OCI-LY1 (cell line): ENCODE measurements at regions not wholly inside any gene's neighbourhood (a gene's known extent, or its start where the extent isn't known, plus 50 kb on each side); places are given as distances from the start of the nearest gene placed in this dataset.

Source experiments
- H2AFZ ChIP-seq: fragments of 200-600 bp; sonication (generic), shearing (Covaris generic); 2 replicates; pipeline ENCODE4 v1.6.0; 2014; ENCODE audit warnings: antibody characterized with exemption, mild to moderate bottlenecking, low read length
- H3F3A ChIP-seq: fragments of 200-600 bp; sonication (generic), shearing (Covaris generic); 2 replicates; pipeline ENCODE4 v1.6.0; 2014; ENCODE audit warnings: mild to moderate bottlenecking, antibody characterized with exemption, low read length, moderate library complexity; ENCODE audit not compliant: insufficient read depth
- H3K27ac ChIP-seq: fragments of 200-600 bp; sonication (generic); 2 replicates; pipeline ENCODE4 v1.5.1; 2014; ENCODE audit warnings: low read length, mixed run types, mild to moderate bottlenecking, low read depth; ENCODE audit not compliant: poor library complexity, severe bottlenecking
- H3K27me3 ChIP-seq: fragments of 200-600 bp; sonication (generic); 2 replicates; pipeline ENCODE4 v1.6.0; 2014; ENCODE audit warnings: antibody characterized with exemption, mild to moderate bottlenecking, low read length, moderate library complexity; ENCODE audit not compliant: insufficient read depth
- H3K36me3 ChIP-seq: fragments of 200-600 bp; sonication (generic); 2 replicates; pipeline ENCODE4 v1.6.1; 2014; ENCODE audit warnings: mild to moderate bottlenecking, antibody characterized with exemption, low read length, moderate library complexity, mixed read lengths; ENCODE audit not compliant: insufficient read depth
- H3K4me1 ChIP-seq: fragments of 200-600 bp; sonication (generic); 2 replicates; pipeline ENCODE4 v1.5.1; 2014; ENCODE audit warnings: mild to moderate bottlenecking, low read length, moderate library complexity; ENCODE audit not compliant: insufficient read depth, severe bottlenecking
- H3K4me2 ChIP-seq: fragments of 200-600 bp; sonication (generic), shearing (Covaris generic); 2 replicates; pipeline ENCODE4 v1.6.1; 2014; ENCODE audit warnings: low read length
- H3K4me3 ChIP-seq: fragments of 200-600 bp; sonication (generic); 2 replicates; pipeline ENCODE4 v1.5.1; 2014; ENCODE audit warnings: low read length, low read depth, mild to moderate bottlenecking, mixed read lengths; ENCODE audit not compliant: poor library complexity, severe bottlenecking
- H3K79me2 ChIP-seq: fragments of 200-600 bp; shearing (Covaris generic); 2 replicates; pipeline ENCODE4 v1.6.1; 2016; ENCODE audit warnings: mixed run types, low read length, mixed read lengths; ENCODE audit not compliant: insufficient read depth
- H3K9ac ChIP-seq: fragments of 200-600 bp; sonication (generic), shearing (Covaris generic); 2 replicates; pipeline ENCODE4 v1.6.1; 2014; ENCODE audit warnings: mild to moderate bottlenecking, low read length, mixed read lengths
- H3K9me2 ChIP-seq: fragments of 200-600 bp; sonication (generic), shearing (Covaris generic); 2 replicates; pipeline ENCODE4 v1.6.1; 2014; ENCODE audit warnings: low read depth, mild to moderate bottlenecking, low read length, mixed read lengths
- H3K9me3 ChIP-seq: fragments of 200-600 bp; shearing (Covaris generic); 2 replicates; pipeline ENCODE4 v1.6.1; 2014; ENCODE audit warnings: low read length, mixed read lengths
- H4K20me1 ChIP-seq: fragments of 200-600 bp; sonication (generic), shearing (Covaris generic); 2 replicates; pipeline ENCODE4 v1.6.0; 2016; ENCODE audit warnings: mild to moderate bottlenecking, low read length; ENCODE audit not compliant: insufficient read depth
- CTCF ChIP-seq: fragments of 200-600 bp; sonication (generic), shearing (Covaris generic); IDR thresholded peaks from 2 replicates; pipeline ENCODE4 v1.5.1; 2017; ENCODE audit warnings: mild to moderate bottlenecking, antibody characterized with exemption, low read length, moderate library complexity, mixed read lengths
- EZH2 ChIP-seq: fragments of 200-600 bp; sonication (generic), shearing (Covaris generic); IDR thresholded peaks from 2 replicates; pipeline ENCODE4 v1.8.0; 2017; ENCODE audit warnings: borderline replicate concordance, mixed run types, mild to moderate bottlenecking, antibody characterized with exemption, low read length, moderate library complexity, mixed read lengths

GRCh38 chr3:153722157-153722556, 399.0 kb upstream of the ARHGEF26 start:
- Histone ChIP-seq H3K9ac (no peak overlapping the region), H3K4me1 (no peaks in the 10 kb centered on the region), H3K4me3 (no peak overlapping the region), H3K27me3 (no peaks in the 10 kb centered on the region), H3F3A (no peaks in the 10 kb centered on the region), H2AFZ (no peak overlapping the region), H3K9me2 (no peaks in the 10 kb centered on the region), H3K9me3 (no peaks in the 10 kb centered on the region), H3K36me3 (no peaks in the 10 kb centered on the region), H3K4me2 (no peak overlapping the region), H4K20me1 (no peaks in the 10 kb centered on the region), H3K27ac (no peak overlapping the region), H3K79me2 (no peaks in the 10 kb centered on the region)
- no peak for TF ChIP-seq CTCF
- no peak for TF ChIP-seq EZH2

- Histone ChIP-seq H3K36me3 (no peaks in the 10 kb centered on the region), H3F3A (no peaks in the 10 kb centered on the region), H2AFZ (no peak overlapping the region), H3K27me3 (no peaks in the 10 kb centered on the region), H3K4me2 (no peak overlapping the region), H3K9me2 (no peaks in the 10 kb centered on the region), H3K9me3 (no peaks in the 10 kb centered on the region), H4K20me1 (no peaks in the 10 kb centered on the region), H3K27ac (no peak overlapping the region), H3K4me3 (no peak overlapping the region), H3K9ac (no peak overlapping the region), H3K79me2 (no peaks in the 10 kb centered on the region), H3K4me1 (no peaks in the 10 kb centered on the region)
- TF ChIP-seq EZH2 (no peak), CTCF (no peak)
Observed at GRCh38 chr3:153731071-153731470, 390.1 kb upstream of the ARHGEF26 start.

GRCh38 chr3:153734777-153735551, 386.2 kb upstream of the ARHGEF26 start:
- Histone ChIP-seq H3K36me3 (no peaks in the 10 kb centered on the region), H3K27me3 (no peaks in the 10 kb centered on the region), H3K79me2 (no peaks in the 10 kb centered on the region), H3F3A (no peaks in the 10 kb centered on the region), H3K9ac (no peak overlapping the region), H3K4me2 (no peak overlapping the region), H3K4me3 (no peak overlapping the region), H3K4me1 (no peaks in the 10 kb centered on the region), H2AFZ (no peak overlapping the region), H3K9me2 (no peaks in the 10 kb centered on the region), H3K27ac (no peak overlapping the region), H4K20me1 (no peaks in the 10 kb centered on the region), H3K9me3 (no peaks in the 10 kb centered on the region)
- TF ChIP-seq EZH2 = no peak
- no peak for TF ChIP-seq CTCF
